ENCODE measurements at regions not wholly inside any gene's neighbourhood (a gene's known extent, or its start where the extent isn't known, plus 50 kb on each side); places are given as distances from the start of the nearest gene placed in this dataset.
"Not testable (repeated sequence)": the region's sequence is repeated elsewhere in the genome, so short reads cannot be mapped to it uniquely, and the experiment has no call there.

DNA sequence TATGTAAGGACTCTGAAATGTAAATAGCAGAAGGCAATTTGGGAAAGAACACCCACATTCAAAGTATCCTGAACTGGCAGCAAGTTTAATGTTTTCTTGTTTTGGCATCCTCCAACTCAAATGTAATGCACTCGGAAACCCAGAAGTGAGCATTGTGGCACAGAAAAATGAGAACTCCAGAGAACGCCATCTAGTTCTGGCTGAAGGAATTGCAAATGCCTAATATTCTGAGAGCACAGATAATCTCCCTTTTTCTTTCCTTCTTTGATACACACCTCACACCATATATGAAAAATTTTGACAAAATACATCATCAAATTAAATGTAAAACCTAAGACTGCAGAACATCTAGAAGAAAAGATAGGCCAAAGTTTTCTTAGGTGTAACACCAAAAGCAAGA lies 52.1 kb downstream of the PWWP3B start:
- ATAC-seq, result no peak

DNA sequence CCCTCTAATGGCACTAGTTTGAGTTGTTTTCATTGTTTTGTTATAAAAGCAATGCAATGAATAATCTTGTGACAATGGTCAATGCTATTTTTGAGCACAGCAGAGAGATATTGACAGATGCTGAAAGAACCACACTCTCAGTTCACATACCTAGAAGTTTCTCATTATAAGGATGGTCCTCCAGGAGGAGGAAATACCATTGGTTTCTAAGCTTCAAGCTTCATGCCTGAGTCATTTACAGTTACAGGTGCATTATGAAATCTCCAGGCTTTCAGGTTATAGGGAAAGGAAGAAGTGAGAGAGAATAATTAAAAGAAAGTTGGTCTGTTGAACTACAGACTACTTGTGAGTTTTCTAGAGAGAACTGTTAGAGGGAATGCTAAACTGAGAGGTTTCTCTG lies 75.3 kb downstream of the PWWP3B start:
- Mint-ChIP-seq H3K4me3 (no peak overlapping the region), H3K27ac (no peak overlapping the region), H3K27me3 (ENCODE audit: low read depth) (no peaks in the 10 kb centered on the region), H3K36me3 (ENCODE audit: low read depth) (no peaks in the 10 kb centered on the region), H3K4me1 (ENCODE audit: low read depth) (no peaks in the 10 kb centered on the region), H3K9me3 (ENCODE audit: insufficient read depth) (no peaks in the 10 kb centered on the region)
- ChIA-PET POLR2A (no interaction called here), CTCF (no interaction called here)
- ATAC-seq (no peak), DNase-seq (no peak)

More for the DNA sequence above, 52.1 kb downstream of the PWWP3B start:
- no peak overlapping the region for H3K4me3 Mint-ChIP-seq
- no peaks in the 10 kb centered on the region for H3K9me3 Mint-ChIP-seq (ENCODE audit: insufficient read depth)
- H3K27ac Mint-ChIP-seq, result no peak overlapping the region
- CTCF ChIA-PET, result no interaction called here
- DNase-seq, result no peak
- no peaks in the 10 kb centered on the region for H3K4me1 Mint-ChIP-seq (ENCODE audit: low read depth)
- H3K36me3 Mint-ChIP-seq (ENCODE audit: low read depth), result no peaks in the 10 kb centered on the region
- H3K27me3 Mint-ChIP-seq (ENCODE audit: low read depth), result no peaks in the 10 kb centered on the region
- POLR2A ChIA-PET, result no interaction called here

DNA sequence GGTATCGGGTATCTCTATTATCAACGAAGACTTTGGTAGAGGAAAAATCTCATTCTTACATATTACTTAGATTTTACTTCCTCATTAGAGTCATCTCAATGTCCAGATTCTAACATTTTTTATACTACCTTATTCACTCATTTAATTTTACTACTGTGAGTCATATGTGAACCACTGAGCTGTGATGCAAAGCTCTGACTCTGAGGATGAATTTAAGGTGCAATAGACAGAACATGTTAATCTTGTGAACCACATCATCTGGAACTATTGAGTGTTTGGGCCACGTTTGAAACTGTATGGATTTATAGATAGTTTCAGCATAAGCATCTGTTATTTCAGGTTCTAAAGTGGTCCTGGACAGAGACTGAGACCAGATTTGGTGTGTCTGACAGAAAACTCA lies 78.4 kb downstream of the PWWP3B start:
- Mint-ChIP-seq H3K9me3 (ENCODE audit: insufficient read depth) (no peaks in the 10 kb centered on the region), H3K4me1 (ENCODE audit: low read depth) (no peaks in the 10 kb centered on the region), H3K4me3 (no peak overlapping the region), H3K27me3 (ENCODE audit: low read depth) (no peaks in the 10 kb centered on the region), H3K36me3 (ENCODE audit: low read depth) (no peaks in the 10 kb centered on the region), H3K27ac (no peak overlapping the region)
- POLR2A ChIA-PET, result no interaction called here
- ATAC-seq (no peak), DNase-seq (no peak)
- CTCF ChIA-PET, result no interaction called here

DNA sequence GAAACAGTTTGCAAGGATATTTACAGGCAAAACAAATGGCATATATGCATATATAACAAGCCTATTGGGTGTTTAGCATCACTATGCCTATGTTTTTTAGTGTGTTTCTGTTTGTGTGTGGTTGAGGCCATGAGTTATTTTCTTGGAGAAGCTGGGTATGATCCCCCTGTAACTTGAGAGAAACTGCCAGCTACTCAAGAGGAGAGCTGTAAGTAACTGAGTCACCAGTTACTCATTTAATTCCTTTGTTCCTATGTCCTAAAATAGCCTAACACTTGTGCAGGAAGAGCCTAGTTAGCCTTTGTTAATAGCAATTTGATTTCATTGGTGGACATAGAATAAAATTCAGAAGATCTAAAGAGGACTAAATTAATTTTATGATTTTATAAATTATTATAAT lies 79.1 kb downstream of the PWWP3B start:
- no peak for ATAC-seq
- Mint-ChIP-seq H3K27me3 (ENCODE audit: low read depth) (no peaks in the 10 kb centered on the region), H3K4me3 (no peak overlapping the region), H3K27ac (no peak overlapping the region), H3K9me3 (ENCODE audit: insufficient read depth) (no peaks in the 10 kb centered on the region), H3K4me1 (ENCODE audit: low read depth) (no peaks in the 10 kb centered on the region), H3K36me3 (ENCODE audit: low read depth) (no peaks in the 10 kb centered on the region)
- ChIA-PET CTCF (no interaction called here), POLR2A (no interaction called here)
- DNase-seq, result no peak

DNA sequence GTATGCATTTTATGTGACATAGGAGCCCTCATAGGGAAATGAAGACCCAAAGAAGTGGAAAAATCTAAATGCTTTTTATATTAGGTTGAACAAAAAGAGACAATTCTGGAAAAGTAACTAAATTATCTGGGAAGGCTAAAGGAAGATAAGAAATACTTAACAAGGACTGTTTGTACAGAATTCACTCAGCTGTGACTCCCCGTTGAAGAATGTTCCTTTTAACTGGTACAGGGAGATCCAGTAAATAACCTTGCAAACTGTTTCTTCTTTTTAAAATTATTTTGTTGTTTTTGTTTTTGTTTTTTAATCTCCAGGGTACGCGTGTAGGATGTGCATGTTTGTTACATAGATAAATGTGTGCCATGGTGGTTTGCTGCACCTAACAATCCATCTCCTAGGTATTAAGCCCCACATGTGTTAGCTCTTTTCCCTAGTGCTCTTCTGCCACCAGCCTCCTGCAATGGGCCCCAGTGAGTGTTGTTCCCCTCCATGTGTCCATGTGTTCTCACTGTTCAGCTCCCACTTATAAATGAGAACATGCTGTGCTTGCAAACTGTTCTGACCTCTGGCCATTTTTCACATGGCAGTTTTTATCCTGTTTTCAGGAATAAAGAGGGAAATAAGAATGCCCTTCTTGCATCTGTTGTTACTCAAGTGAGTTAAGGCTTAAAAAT lies 81.7 kb downstream of the PWWP3B start:
- H3K9me3 Mint-ChIP-seq (ENCODE audit: insufficient read depth), result no peaks in the 10 kb centered on the region
- H3K36me3 Mint-ChIP-seq (ENCODE audit: low read depth), result no peaks in the 10 kb centered on the region
- ChIA-PET POLR2A (no interaction called here), CTCF (no interaction called here)
- H3K27me3 Mint-ChIP-seq (ENCODE audit: low read depth), result no peaks in the 10 kb centered on the region
- DNase-seq (no peak), ATAC-seq (no peak)
- H3K27ac Mint-ChIP-seq, result no peak overlapping the region
- H3K4me1 Mint-ChIP-seq (ENCODE audit: low read depth), result no peaks in the 10 kb centered on the region
- H3K4me3 Mint-ChIP-seq, result no peak overlapping the region

DNA sequence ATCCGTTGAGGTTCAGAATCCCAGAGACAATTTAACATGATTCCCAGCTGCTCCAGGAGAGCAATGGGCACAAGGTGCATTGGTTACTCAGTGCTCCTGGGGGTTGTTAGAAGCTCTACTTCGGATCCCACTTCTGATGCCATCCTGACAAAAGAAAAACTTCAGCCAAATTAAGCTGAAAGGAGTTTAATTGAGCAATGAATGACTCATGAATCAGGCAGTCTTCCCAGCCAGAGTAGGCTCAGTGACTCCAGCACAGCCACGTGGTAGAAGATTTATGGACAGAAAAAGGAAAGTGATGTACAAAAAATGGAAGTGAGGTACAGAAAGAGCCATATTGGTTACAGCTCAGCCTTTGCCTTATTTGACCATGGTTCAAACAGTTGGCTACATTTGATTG lies 95.7 kb downstream of the PWWP3B start:
- Mint-ChIP-seq H3K4me3 (no peak overlapping the region), H3K27ac (no peak overlapping the region), H3K4me1 (ENCODE audit: low read depth) (no peaks in the 10 kb centered on the region), H3K36me3 (ENCODE audit: low read depth) (no peaks in the 10 kb centered on the region), H3K9me3 (ENCODE audit: insufficient read depth) (no peaks in the 10 kb centered on the region), H3K27me3 (ENCODE audit: low read depth) (no peaks in the 10 kb centered on the region)
- ATAC-seq, result no peak
- DNase-seq, result no peak
- ChIA-PET POLR2A (no interaction called here), CTCF (no interaction called here)

DNA sequence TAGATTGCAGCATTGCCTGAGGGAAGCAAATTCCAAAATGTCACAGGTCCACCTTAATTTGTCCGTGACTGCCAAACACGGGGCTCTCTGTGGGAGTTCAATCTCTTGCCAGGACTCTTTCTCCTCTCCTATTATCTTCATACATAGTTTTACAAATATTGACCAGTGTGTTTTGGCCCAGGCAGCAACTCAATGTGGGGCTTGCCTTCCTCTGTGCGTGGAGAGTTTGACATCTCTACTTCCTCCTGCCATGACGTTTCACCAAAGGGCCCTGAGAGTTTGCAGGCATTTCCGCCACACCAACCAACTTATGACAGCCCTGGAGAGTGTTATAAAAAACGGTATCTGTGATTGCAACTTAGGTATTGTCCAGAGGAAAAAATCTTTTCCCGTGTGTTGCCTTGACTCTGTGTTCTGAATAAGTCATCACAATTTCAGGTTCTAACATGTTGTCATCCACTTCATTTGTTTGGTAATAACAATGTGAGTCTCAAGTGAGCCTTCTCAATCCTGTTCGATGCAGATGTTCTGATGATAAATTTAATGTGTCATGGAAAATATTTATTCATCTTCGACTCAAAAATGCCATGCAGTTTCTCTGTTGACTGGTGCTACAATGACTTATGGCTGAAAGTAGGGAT lies 106.0 kb downstream of the PWWP3B start:
- H3K9me3 Mint-ChIP-seq (ENCODE audit: insufficient read depth); ATAC-seq; H3K36me3 Mint-ChIP-seq (ENCODE audit: low read depth); DNase-seq; H3K27me3 Mint-ChIP-seq (ENCODE audit: low read depth); CTCF ChIA-PET; H3K27ac Mint-ChIP-seq; H3K4me1 Mint-ChIP-seq (ENCODE audit: low read depth); POLR2A ChIA-PET; H3K4me3 Mint-ChIP-seq: not testable (repeated sequence)

DNA sequence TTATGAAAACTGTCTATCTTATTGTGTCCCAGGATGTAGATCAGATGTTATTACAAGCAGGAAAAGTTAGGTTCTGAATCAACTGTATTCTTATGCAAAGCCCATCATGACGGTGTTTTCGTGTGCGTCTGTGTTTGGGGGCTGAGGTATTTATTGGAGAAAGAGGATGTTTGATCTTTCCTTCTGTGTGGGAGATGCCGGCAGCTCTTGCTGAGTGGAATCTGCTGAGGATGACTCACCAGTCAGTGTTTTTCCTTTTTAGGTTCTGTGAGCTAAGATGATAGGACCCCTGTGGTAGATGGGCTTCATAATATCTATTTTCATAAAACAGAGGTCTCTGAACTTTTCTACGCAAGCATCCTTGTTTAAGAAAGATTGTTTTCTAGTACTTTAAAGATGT lies 107.1 kb downstream of the PWWP3B start:
- H3K27me3 Mint-ChIP-seq (ENCODE audit: low read depth); H3K36me3 Mint-ChIP-seq (ENCODE audit: low read depth); H3K4me3 Mint-ChIP-seq; ATAC-seq; H3K9me3 Mint-ChIP-seq (ENCODE audit: insufficient read depth); POLR2A ChIA-PET; H3K4me1 Mint-ChIP-seq (ENCODE audit: low read depth); H3K27ac Mint-ChIP-seq; CTCF ChIA-PET; DNase-seq: not testable (repeated sequence)

DNA sequence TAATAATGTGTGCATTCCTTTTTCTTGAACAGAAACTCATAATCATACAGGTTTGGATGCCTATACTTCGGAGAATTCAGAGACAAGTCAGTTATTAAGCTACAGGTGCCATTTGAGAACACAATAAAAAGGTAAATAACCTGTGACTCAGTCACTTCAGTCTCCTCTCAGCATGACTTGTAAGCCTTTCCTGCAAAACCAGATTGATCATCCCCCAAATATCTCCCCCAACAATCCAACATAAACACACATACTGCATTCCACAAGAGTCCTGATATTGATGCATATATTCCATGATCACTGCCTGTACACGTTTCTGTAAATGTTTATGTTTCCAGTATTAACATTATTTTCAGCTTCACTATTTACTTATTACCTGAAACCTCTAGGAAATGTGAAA lies 110.8 kb downstream of the PWWP3B start:
- no peaks in the 10 kb centered on the region for H3K9me3 Mint-ChIP-seq (ENCODE audit: insufficient read depth)
- H3K27me3 Mint-ChIP-seq (ENCODE audit: low read depth), result no peaks in the 10 kb centered on the region
- ATAC-seq, result no peak
- DNase-seq, result no peak
- H3K36me3 Mint-ChIP-seq (ENCODE audit: low read depth), result no peaks in the 10 kb centered on the region
- H3K4me3 Mint-ChIP-seq, result no peak overlapping the region
- ChIA-PET POLR2A (no interaction called here), CTCF (no interaction called here)
- H3K27ac Mint-ChIP-seq, result no peak overlapping the region
- H3K4me1 Mint-ChIP-seq (ENCODE audit: low read depth), result no peaks in the 10 kb centered on the region

DNA sequence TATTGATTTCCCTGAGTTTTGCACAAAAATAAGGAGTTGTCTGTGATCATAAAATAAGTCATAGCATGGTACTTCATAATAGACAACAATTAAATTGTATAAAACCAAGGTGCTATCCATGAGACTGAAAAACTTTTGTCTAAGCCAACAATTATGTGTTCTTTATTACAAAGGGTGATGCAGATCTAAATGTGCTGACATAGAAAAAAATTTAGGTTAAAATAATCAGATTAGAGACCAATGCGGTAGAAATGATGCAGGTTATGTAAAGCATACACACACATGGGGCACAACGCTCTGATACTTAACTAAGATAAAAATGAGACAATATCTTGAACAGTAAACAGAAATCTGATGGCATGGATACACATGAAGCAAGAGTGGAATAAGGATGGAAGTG lies 113.3 kb downstream of the PWWP3B start:
- ChIA-PET CTCF (no interaction called here), POLR2A (no interaction called here)
- Mint-ChIP-seq H3K27me3 (ENCODE audit: low read depth) (no peaks in the 10 kb centered on the region), H3K4me1 (ENCODE audit: low read depth) (no peaks in the 10 kb centered on the region), H3K9me3 (ENCODE audit: insufficient read depth) (no peaks in the 10 kb centered on the region), H3K36me3 (ENCODE audit: low read depth) (no peaks in the 10 kb centered on the region), H3K27ac (no peak overlapping the region), H3K4me3 (no peak overlapping the region)
- DNase-seq (no peak), ATAC-seq (no peak)

DNA sequence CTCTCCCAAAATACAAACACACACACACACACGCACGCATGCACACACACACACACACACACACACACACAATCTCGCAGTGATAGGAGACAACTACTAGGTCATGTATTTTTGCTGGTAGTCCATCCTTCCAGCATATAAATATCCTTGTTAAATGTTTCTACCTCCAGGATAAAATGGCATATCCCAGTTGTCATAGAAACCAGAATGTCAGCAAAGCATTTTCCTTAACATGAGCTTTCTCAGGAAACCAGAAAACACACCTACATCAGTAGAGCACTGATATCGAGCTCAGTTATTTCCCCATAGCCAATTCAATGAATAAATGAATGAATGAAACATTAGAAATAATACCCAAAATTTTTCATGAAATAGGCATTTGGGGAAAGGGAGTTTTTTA lies 115.7 kb downstream of the PWWP3B start:
- Mint-ChIP-seq H3K27me3 (ENCODE audit: low read depth) (no peaks in the 10 kb centered on the region), H3K4me1 (ENCODE audit: low read depth) (no peaks in the 10 kb centered on the region), H3K4me3 (no peak overlapping the region), H3K27ac (no peak overlapping the region), H3K9me3 (ENCODE audit: insufficient read depth) (no peaks in the 10 kb centered on the region), H3K36me3 (ENCODE audit: low read depth) (no peaks in the 10 kb centered on the region)
- no peak for ATAC-seq
- CTCF ChIA-PET, result no interaction called here
- DNase-seq, result no peak
- POLR2A ChIA-PET, result no interaction called here

DNA sequence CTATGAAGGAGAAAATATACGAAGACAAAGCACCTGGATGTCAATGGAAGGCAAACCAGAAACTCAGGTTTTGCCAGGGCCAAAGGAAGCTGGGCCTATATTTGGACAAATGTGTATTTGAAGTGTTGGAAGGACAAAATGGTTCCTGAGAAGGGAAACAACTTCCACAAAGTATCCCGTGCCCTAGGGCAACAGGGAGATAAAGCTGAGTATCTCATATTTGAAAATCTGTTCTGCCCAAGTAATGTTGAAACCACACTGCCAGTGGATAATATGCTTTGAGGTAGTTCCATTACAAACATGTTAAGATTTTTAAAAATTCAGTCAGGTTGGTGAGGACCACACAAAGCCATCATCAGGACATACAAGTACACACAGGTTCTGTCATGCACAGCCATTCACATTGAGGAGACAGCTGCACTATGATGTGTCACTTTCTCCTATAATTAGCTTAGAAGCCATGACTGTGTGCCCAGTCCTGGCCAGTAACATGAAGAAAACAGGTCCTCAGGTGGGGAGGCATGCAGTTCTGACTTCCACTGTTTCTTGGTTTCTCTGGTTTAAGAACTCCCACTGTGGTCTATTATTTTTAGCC lies 116.4 kb downstream of the PWWP3B start:
- no peak overlapping the region for H3K4me3 Mint-ChIP-seq
- ChIA-PET POLR2A (no interaction called here), CTCF (no interaction called here)
- no peaks in the 10 kb centered on the region for H3K9me3 Mint-ChIP-seq (ENCODE audit: insufficient read depth)
- H3K4me1 Mint-ChIP-seq (ENCODE audit: low read depth), result no peaks in the 10 kb centered on the region
- H3K27ac Mint-ChIP-seq, result no peak overlapping the region
- H3K36me3 Mint-ChIP-seq (ENCODE audit: low read depth), result no peaks in the 10 kb centered on the region
- DNase-seq (no peak), ATAC-seq (no peak)
- no peaks in the 10 kb centered on the region for H3K27me3 Mint-ChIP-seq (ENCODE audit: low read depth)

Measured in activated CD8-positive, alpha-beta T cell treated with anti-CD3 and anti-CD28 coated beads, Interleukin-2, amount 10 ng/mL, durations not matched to agents 7 days and 5 days (primary cell).